ENCODE measurements at regions not wholly inside any gene's neighbourhood (a gene's known extent, or its start where the extent isn't known, plus 50 kb on each side); places are given as distances from the start of the nearest gene placed in this dataset.

GRCh38 chr2:67616749-67617148 lies 219.6 kb downstream of the ETAA1 start:
- CTCF ChIA-PET (ENCODE audit: low intra/inter-chr PET ratio, low total read pairs) = no interaction called here

More at GRCh38 chr2:67616749-67617148, 219.6 kb downstream of the ETAA1 start:
- H3K4me3 ChIP-seq (replicated peaks in 1 of 3; ENCODE audit: insufficient read depth in 1 of 3, low read depth in 2 of 3, low read length in 3 of 3) = no peak overlapping the region
- in situ Hi-C loops (cut with HindIII; ENCODE audit: extremely low pct_ligation_motif_present, low pct_unique_long_range_greater_than_20kb) (no loop called here), intact Hi-C loops (cut with micrococcal nuclease; ENCODE audit: unreplicated experiment) (no loop called here)
- H3K79me2 ChIP-seq (ENCODE audit: insufficient read depth, low read length) = no peaks in the 10 kb centered on the region
- POLR2A ChIA-PET = no interaction called here
- BruUV-seq (replicated peaks) = no TSS peak
- H3K36me3 ChIP-seq (replicated peaks in 1 of 2; ENCODE audit: control insufficient read depth in 1 of 2, insufficient read depth in 2 of 2, low read length in 2 of 2) = no peaks in the 10 kb centered on the region
- ATAC-seq = no peak
- H2AFZ ChIP-seq (ENCODE audit: low read length) = no peak overlapping the region
- no peaks in the 10 kb centered on the region for H4K20me1 ChIP-seq (ENCODE audit: insufficient read depth, low read length)
- no peak for FAIRE-seq
- no peaks in the 10 kb centered on the region for H3K27me3 ChIP-seq (ENCODE audit: control insufficient read depth in 1 of 2, insufficient read depth in 2 of 2, low read length in 2 of 2)
- no peaks in the 10 kb centered on the region for H3K4me1 ChIP-seq (ENCODE audit: insufficient read depth, low read length)
- peaks cover 4% of the 10 kb centered on the region; the same call in 1 of the 2 replicates for H3K9me3 ChIP-seq (ENCODE audit: low read length)
- no peak overlapping the region for H3K27ac ChIP-seq (ENCODE audit: extremely low read length, insufficient read depth, low read length)
- WGBS (ENCODE audit: low lambda C conversion rate) = 58% methylated on average over 1 of the region's 1 CpG
- DNase-seq (ENCODE audit: low spot score) = no peak
- TF ChIP-seq GPBP1L1 (CRISPR knock-in tag; IDR thresholded peaks at IDR 0.05) (no peak), KDM1A (CRISPR knock-in tag; IDR thresholded peaks at IDR 0.05) (no peak), ZNF547 (CRISPR knock-in tag; IDR thresholded peaks at IDR 0.05) (no peak), ZBTB4 (CRISPR knock-in tag; IDR thresholded peaks at IDR 0.05; ENCODE audit: borderline replicate concordance) (no peak), ZNF576 (CRISPR knock-in tag; IDR thresholded peaks at IDR 0.05) (no peak), MTERF4 (CRISPR knock-in tag; IDR thresholded peaks at IDR 0.05) (no peak), HNRNPH1 (optimal IDR thresholded peaks at IDR 0.05; ENCODE audit: low read depth, low read length) (no peak), NFKB2 (CRISPR knock-in tag; IDR thresholded peaks at IDR 0.05; ENCODE audit: borderline replicate concordance) (no peak), ARNTL (CRISPR knock-in tag; IDR thresholded peaks at IDR 0.05) (no peak), ZBTB37 (CRISPR knock-in tag; IDR thresholded peaks at IDR 0.05) (no peak)
- H3K9ac ChIP-seq (ENCODE audit: insufficient read depth, low read depth, low read length) = no peak overlapping the region
- no peak overlapping the region for H3K4me2 ChIP-seq (ENCODE audit: low read depth, low read length)
